NCI-H1694 (cell line): ENCODE measurements at regions not wholly inside any gene's neighbourhood (a gene's known extent, or its start where the extent isn't known, plus 50 kb on each side); places are given as distances from the start of the nearest gene placed in this dataset.
A peak's percentile ranks its signal among the peaks of the same experiment; 100 is the strongest.

Source experiments
- DNase-seq: peaks from one replicate; lab custom pipeline; 2025; lab: John Stamatoyannopoulos, UW

- no peak for DNase-seq
These were observed 535.9 kb upstream of the ATP11B start for GRCh38 chr3:182257361-182257760.

GRCh38 chr3:182258538-182259177 lies 534.6 kb upstream of the ATP11B start:
- peak; percentile 9 for DNase-seq

- DNase-seq, result no peak
These were observed 533.7 kb upstream of the ATP11B start for GRCh38 chr3:182259579-182259978.

GRCh38 chr3:182261041-182261440 lies 532.3 kb upstream of the ATP11B start:
- no peak for DNase-seq

- no peak for DNase-seq
These were observed 524.6 kb upstream of the ATP11B start for GRCh38 chr3:182268711-182269110.

GRCh38 chr3:182276512-182276911 lies 516.8 kb upstream of the ATP11B start:
- DNase-seq, result no peak

- DNase-seq, result no peak
These were observed 508.5 kb upstream of the ATP11B start for GRCh38 chr3:182284793-182285192.

- no peak for DNase-seq
These were observed 500.7 kb upstream of the ATP11B start for GRCh38 chr3:182292591-182292990.

- DNase-seq, result no peak
These were observed 499.0 kb upstream of the ATP11B start for GRCh38 chr3:182294256-182294655.

GRCh38 chr3:182294696-182295095 lies 498.6 kb upstream of the ATP11B start:
- no peak for DNase-seq

- DNase-seq, result no peak
These were observed 493.0 kb upstream of the ATP11B start for GRCh38 chr3:182300266-182300665.

GRCh38 chr3:182303169-182303568 lies 490.1 kb upstream of the ATP11B start:
- DNase-seq, result no peak

GRCh38 chr3:182305881-182306665 lies 487.2 kb upstream of the ATP11B start:
- DNase-seq, result no peak

- DNase-seq, result no peak
These were observed 485.0 kb upstream of the ATP11B start for GRCh38 chr3:182308328-182308727.

- no peak for DNase-seq
These were observed 484.2 kb upstream of the ATP11B start for GRCh38 chr3:182309120-182309519.

GRCh38 chr3:182315313-182315712 lies 478.0 kb upstream of the ATP11B start:
- DNase-seq, result no peak

GRCh38 chr3:182323126-182323700 lies 470.1 kb upstream of the ATP11B start:
- no peak for DNase-seq

- DNase-seq, result no peak
These were observed 469.4 kb upstream of the ATP11B start for GRCh38 chr3:182323898-182324297.

GRCh38 chr3:182325213-182325950 lies 467.9 kb upstream of the ATP11B start:
- DNase-seq, result no peak

- no peak for DNase-seq
These were observed 466.1 kb upstream of the ATP11B start for GRCh38 chr3:182327196-182327681.

- no peak for DNase-seq
These were observed 462.7 kb upstream of the ATP11B start for GRCh38 chr3:182330646-182331045.

GRCh38 chr3:182331341-182331740 lies 462.0 kb upstream of the ATP11B start:
- peak; percentile 7 for DNase-seq
